Motor neuron (in vitro differentiated cells): ENCODE measurements at regions not wholly inside any gene's neighbourhood (a gene's known extent, or its start where the extent isn't known, plus 50 kb on each side); places are given as distances from the start of the nearest gene placed in this dataset.
A peak's percentile ranks its signal among the peaks of the same experiment; 100 is the strongest.
"Not testable (repeated sequence)": the region's sequence is repeated elsewhere in the genome, so short reads cannot be mapped to it uniquely, and the experiment has no call there.

Experiments
- ATAC-seq, 8 experiments: fragments of 200-7000 bp; cut with Tn5 transposase; replicated peaks in 6 of 8; 2 replicates each; pipeline ENCODE4 v1.8.0; 2021; ENCODE audit warnings: mild to moderate bottlenecking in 8 of 8, moderate library complexity in 8 of 8
- H3K27ac ChIP-seq, 2 donors: fragments of 250-450 bp; sonication (Bioruptor Pico); 2 replicates each; pipeline ENCODE4 v1.9.0; 2021; ENCODE audit warnings: antibody characterized with exemption in 2 of 2, mild to moderate bottlenecking in 2 of 2, moderate library complexity in 1 of 2
- H3K4me1 ChIP-seq, 2 donors: fragments of 250-450 bp; sonication (Bioruptor Pico); replicated peaks in 1 of 2; 2 replicates each; pipeline ENCODE4 v1.6.1; 2021; ENCODE audit warnings: antibody characterized with exemption in 2 of 2, mild to moderate bottlenecking in 2 of 2, moderate library complexity in 1 of 2
- H3K4me3 ChIP-seq, 5 donors: fragments of 250-450 bp; sonication (Bioruptor Pico); 2 replicates each; pipeline ENCODE4 v1.9.0; 2021; ENCODE audit warnings: antibody characterized with exemption in 5 of 5, mild to moderate bottlenecking in 5 of 5, moderate library complexity in 4 of 5
- whole genome bisulfite sequencing, 10 experiments: fragments of 450-650 bp; shearing (Covaris generic); methylation state at CpG; one replicate each; pipeline ENCODE4 v1.0.0; 2022; 5-methylcytosine and 5-hydroxymethylcytosine counted together
- in situ Hi-C, 9 experiments: fragments of 400-800 bp; cut with MboI; loops; one replicate each; pipeline ENCODE4 v1.15.0; 2021; ENCODE audit warnings: low sequenced_read_pairs in 9 of 9, low pct_unique_long_range_greater_than_20kb in 2 of 9; ENCODE audit not compliant: unreplicated experiment in 9 of 9

GRCh38 chr13:30832845-30833332 lies 73.2 kb upstream of the MEDAG start:
- in situ Hi-C loops, result no loop called here
- peaks cover 23 to 24% of the 10 kb centered on the region in 2 donors for H3K4me1 ChIP-seq
- H3K4me3 ChIP-seq, result no peak overlapping the region
- 20 to 42% (median 20%) methylated on average over 1 to 2 of the region's 18 CpGs; no CpG with 5 or more reads in 6 of the 10 experiments for WGBS, 10 experiments
- peak overlapping the region in 1 of 2 donors; percentile 79 for H3K27ac ChIP-seq
- peak; percentile 28 to 92 (median 82) for ATAC-seq

DNA sequence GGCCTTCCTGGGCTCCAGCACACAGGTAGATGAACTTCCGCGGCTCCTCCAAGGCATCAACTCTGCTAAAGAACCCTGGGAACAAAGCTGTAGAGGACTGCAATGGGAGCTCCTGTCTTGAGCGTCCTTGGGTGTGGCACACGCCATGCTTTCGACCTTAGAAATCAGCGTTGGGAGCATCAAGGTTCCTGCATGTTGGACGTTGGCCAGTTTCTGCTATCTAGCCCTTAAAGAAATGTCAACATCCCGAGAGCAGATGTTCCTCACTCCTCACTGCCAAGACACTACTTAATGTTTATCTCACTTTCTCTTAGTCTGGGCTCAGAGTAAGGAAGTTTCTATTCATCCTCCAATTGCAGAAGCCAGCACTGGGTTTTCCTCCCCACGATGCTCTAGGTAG lies 70.6 kb upstream of the MEDAG start:
- peak in 1 of 8 experiments; percentile 56 for ATAC-seq
- Histone ChIP-seq H3K4me1 (peaks cover 23 to 24% of the 10 kb centered on the region in 2 donors), H3K27ac (no peak overlapping the region), H3K4me3 (no peak overlapping the region)
- in situ Hi-C loops, result no loop called here
- WGBS, 10 experiments, result 0 to 88% (median 72%) methylated on average over 2 to 6 of the region's 9 CpGs; no CpG with 5 or more reads in 3 of the 10 experiments

DNA sequence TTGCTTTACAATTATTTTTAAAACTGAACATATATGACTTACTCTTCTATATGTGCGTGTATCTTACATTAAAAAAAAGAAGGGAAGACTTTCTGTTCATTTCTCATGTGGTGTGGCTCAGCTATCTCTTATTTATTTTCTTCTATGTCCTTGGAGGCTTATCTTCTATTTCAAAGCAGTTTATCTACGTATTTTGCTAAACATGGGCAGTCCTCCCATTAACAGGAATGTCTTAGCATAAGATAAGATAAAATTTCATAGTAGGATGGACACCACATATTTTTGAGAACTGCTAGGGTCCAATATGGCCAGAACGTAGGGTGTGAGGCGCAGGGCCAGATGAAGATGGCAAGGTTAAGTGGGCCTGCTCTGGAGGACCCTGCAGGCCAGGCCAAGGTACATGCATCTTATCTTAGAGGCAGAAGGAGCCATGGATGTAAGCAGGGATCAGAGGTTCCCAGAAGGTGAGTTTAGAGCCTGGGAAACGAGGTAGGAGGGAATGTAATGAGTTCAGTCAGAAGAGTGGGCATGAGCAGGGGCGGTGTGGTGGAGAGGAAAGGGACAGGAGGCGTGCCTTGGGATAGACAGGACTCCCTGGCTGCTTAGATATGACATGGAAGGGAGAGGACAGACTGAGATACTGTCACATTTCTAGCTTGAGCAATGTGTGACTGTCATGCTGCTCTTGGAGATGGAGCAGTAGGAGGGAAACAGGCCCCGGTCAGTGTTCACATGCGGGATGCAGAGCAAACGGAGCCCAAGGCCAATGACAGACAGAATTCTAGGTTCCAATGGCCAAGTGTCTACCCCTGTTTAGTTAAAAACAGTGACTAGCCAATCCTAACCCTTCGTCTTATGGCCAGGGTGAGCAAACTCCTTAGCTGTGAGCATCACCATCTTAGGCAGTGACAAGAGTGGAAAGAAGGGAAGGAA lies 68.6 kb upstream of the MEDAG start:
- Histone ChIP-seq H3K4me1 (peaks cover 21 to 22% of the 10 kb centered on the region in 2 donors), H3K4me3 (no peak overlapping the region), H3K27ac (no peak overlapping the region)
- in situ Hi-C loops, result no loop called here
- no peak for ATAC-seq
- 40 to 95% (median 90%) methylated on average over 2 to 9 of the region's 11 CpGs for WGBS, 10 experiments

GRCh38 chr13:30839636-30840035 lies 66.4 kb upstream of the MEDAG start:
- H3K4me3 ChIP-seq, H3K4me1 ChIP-seq, H3K27ac ChIP-seq, in situ Hi-C loops, ATAC-seq: not testable (repeated sequence)
- no CpG with 5 or more reads among the region's 30 CpGs for WGBS, 10 experiments

DNA sequence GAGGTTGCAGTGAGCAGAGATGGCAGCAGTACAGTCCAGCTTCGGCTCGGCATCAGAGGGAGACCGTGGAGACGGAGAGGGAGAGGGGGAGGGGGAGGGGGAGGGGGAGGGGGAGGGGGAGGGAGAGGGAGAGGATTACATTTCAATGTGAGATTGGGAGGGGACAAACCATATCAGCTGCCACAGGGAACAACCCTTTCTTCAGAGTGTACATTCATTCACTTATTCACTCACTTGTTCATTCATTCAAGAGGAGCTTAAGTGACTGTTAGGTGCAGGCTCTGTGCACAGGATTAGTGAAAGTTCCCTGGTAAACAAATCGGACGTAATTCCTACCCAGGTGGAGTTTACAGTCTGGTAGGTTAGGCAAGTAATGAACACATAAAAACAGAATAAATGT lies 65.6 kb upstream of the MEDAG start:
- in situ Hi-C loops, result no loop called here

DNA sequence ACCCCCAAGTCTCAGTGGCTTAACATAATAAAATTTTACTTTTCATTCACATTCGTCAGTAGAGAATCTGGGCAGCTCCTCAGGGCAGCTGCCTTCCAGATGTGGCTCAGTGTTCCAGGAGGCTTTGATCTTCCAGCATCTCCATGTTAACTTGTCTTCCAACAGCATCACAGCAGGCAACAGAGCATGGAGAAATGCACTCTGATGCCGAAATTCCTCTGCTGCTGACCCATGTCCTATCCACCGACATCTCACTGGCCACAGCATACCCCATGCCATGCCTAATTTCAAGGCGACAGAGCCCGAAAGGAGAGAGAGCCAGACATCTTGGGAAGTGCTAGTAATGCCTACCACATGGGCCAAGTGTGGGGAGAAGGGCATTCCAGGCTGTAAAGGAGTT lies 64.9 kb upstream of the MEDAG start:
- Histone ChIP-seq H3K4me1 (no peaks in the 10 kb centered on the region), H3K4me3 (no peak overlapping the region), H3K27ac (no peak overlapping the region)
- ATAC-seq, result peak in 2 of 8 experiments; percentile 59 to 81
- 0 to 83% (median 50%) methylated on average over 1 to 5 of the region's 5 CpGs; no CpG with 5 or more reads in 4 of the 10 experiments for WGBS, 10 experiments
- in situ Hi-C loops, result no loop called here

More for the DNA sequence above, 65.6 kb upstream of the MEDAG start:
- ATAC-seq, result no peak
- Histone ChIP-seq H3K4me3 (no peak overlapping the region), H3K27ac (no peak overlapping the region), H3K4me1 (no peaks in the 10 kb centered on the region)
- WGBS, 10 experiments, result 58 to 100% (median 92%) methylated on average over 1 to 2 of the region's 6 CpGs; no CpG with 5 or more reads in 4 of the 10 experiments

DNA sequence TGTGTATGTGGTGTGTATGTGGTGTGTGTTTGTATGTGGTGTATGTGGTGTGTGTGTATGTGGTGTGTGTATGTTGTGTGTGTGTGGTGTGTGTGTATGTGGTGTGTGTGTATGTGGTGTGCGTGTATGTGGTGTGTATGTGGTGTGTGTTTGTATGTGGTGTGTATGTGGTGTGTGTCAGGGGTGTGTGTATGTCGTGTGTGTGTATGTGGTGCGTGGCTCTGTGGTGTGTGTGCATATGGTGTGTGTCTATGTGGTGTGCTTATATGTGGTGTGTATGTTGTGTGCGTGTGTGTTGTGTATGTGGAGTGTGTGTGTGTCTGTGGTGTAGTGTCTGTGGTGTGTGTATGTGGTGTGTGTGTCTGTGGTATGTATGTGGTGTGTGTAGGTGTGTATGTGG lies 62.5 kb upstream of the MEDAG start:
- no peak for ATAC-seq
- no peak overlapping the region for H3K4me3 ChIP-seq
- in situ Hi-C loops, result no loop called here
- peaks cover 3 to 9% of the 10 kb centered on the region in 2 donors for H3K4me1 ChIP-seq
- no peak overlapping the region for H3K27ac ChIP-seq
- 0 to 93% (median 77%) methylated on average over 1 to 3 of the region's 4 CpGs; no CpG with 5 or more reads in 5 of the 10 experiments for WGBS, 10 experiments

DNA sequence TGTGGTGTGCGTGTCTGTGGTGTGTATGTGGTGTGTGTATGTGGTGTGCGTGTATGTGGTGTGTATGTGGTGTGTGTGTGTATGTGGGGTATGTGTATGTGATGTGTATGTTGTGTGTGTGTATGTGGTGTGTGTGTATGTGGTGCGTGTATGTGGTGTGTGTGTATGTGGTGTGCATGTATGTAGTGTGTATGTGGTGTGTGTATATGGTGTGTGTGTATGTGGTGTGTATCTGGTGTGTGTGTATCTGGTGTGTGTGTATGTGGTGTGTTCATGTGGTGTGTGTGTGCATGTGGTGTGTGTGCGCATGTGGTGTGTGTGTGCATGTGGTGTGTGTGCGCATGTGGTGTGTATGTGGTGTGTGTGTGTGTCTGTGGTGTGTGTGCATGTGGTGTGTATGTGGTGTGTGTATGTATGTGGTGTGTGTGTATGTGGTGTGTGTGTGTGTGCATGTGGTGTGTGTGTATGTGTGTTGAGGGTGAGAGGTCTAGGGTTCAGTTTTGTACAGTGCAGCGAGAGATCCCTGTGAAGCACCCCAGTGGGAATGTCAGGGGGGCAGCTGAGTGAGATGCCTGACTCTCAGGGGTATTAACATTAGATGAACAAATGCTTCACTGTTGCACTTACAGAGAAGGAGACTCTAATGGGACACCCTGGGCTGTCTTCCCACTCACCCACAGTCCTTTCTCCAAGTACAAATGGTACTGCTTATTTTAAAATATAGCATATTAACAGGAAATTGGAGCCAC lies 61.3 kb upstream of the MEDAG start:
- in situ Hi-C loops, result no loop called here
- 75 to 100% (median 96%) methylated on average over 1 to 3 of the region's 6 CpGs; no CpG with 5 or more reads in 4 of the 10 experiments for WGBS, 10 experiments
- no peak for ATAC-seq
- Histone ChIP-seq H3K4me1 (peaks cover 3 to 9% of the 10 kb centered on the region in 2 donors), H3K4me3 (no peak overlapping the region), H3K27ac (no peak overlapping the region)

- in situ Hi-C loops, result no loop called here
- no peak overlapping the region for H3K27ac ChIP-seq
- H3K4me1 ChIP-seq, result peaks cover 3 to 9% of the 10 kb centered on the region in 2 donors
- no peak for ATAC-seq
- WGBS, 10 experiments, result 58 to 95% (median 83%) methylated on average over 1 to 8 of the region's 11 CpGs; no CpG with 5 or more reads in 1 of the 10 experiments
- H3K4me3 ChIP-seq, result no peak overlapping the region
Observed at GRCh38 chr13:30845297-30846214, 60.5 kb upstream of the MEDAG start.

- in situ Hi-C loops, result no loop called here
- ATAC-seq, result no peak
- peaks cover 3 to 9% of the 10 kb centered on the region in 2 donors for H3K4me1 ChIP-seq
- no peak overlapping the region for H3K27ac ChIP-seq
- 0 to 80% (median 50%) methylated on average over 1 to 2 of the region's 2 CpGs; no CpG with 5 or more reads in 3 of the 10 experiments for WGBS, 10 experiments
- H3K4me3 ChIP-seq, result no peak overlapping the region
Observed at GRCh38 chr13:30846311-30846710, 59.8 kb upstream of the MEDAG start.

DNA sequence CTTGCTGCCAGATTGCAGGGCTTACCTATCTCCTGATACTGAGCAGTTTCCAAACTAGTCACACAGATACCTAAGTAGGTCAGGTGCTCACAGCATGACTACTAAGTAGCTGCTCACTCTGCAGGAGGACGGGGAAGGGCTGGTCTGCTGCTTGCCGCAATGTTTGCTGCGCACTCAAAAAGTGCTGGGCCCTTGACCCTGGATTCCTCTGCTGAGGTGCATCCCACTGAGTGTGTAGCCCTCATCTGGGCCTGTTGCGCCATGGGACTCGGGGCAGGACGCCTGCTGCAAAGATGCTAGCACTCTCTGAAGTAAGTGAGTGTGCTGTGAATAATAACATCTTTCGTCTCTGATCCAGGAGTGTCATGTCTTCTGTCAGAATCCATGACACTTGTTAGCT lies 59.2 kb upstream of the MEDAG start:
- in situ Hi-C loops, result no loop called here
- no peak for ATAC-seq
- 80 to 100% (median 100%) methylated on average over 1 to 7 of the region's 7 CpGs; no CpG with 5 or more reads in 3 of the 10 experiments for WGBS, 10 experiments
- Histone ChIP-seq H3K4me1 (peaks cover 3 to 9% of the 10 kb centered on the region in 2 donors), H3K4me3 (no peak overlapping the region), H3K27ac (no peak overlapping the region)

GRCh38 chr13:30847650-30848307 lies 58.3 kb upstream of the MEDAG start:
- Histone ChIP-seq H3K27ac (peak overlapping the region in 1 of 2 donors; percentile 37), H3K4me3 (no peak overlapping the region)
- in situ Hi-C loops, result no loop called here

More at GRCh38 chr13:30847650-30848307, 58.3 kb upstream of the MEDAG start:
- peaks cover 3 to 9% of the 10 kb centered on the region in 2 donors for H3K4me1 ChIP-seq
- ATAC-seq, result peak; percentile 42 to 98 (median 97)
- WGBS, 10 experiments, result 0 to 83% (median 35%) methylated on average over 4 to 10 of the region's 11 CpGs; no CpG with 5 or more reads in 2 of the 10 experiments
